ENCODE measurements at regions not wholly inside any gene's neighbourhood (a gene's known extent, or its start where the extent isn't known, plus 50 kb on each side); places are given as distances from the start of the nearest gene placed in this dataset.

DNA sequence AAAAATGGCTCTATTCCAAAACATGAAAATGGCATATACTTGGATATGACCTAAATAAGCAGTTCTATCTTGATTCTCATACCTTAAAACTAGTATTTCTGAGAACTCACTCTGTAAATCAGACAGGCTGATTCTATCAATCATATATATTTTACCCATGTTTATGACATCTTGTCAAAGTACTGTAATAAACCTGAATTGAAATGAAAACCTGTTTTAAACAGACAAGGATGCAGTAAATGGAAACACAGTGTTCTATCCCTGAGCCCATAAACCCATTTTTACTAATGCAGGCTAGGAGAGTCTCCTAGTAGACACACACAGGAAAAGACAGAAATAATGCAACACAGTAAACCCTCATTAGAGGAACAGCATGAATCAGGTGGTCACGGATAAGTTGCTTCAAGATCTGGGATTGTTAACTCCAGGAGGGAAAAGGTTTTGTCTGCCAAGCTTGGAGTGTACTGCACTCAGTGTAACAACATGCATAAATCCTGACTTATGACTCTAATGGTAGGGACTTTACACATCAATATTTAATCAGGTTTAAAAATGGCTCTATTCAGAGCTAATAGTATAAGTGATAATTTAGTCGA lies 93.6 kb upstream of the CPNE8 start:
- TF ChIP-seq, protein P1, sequence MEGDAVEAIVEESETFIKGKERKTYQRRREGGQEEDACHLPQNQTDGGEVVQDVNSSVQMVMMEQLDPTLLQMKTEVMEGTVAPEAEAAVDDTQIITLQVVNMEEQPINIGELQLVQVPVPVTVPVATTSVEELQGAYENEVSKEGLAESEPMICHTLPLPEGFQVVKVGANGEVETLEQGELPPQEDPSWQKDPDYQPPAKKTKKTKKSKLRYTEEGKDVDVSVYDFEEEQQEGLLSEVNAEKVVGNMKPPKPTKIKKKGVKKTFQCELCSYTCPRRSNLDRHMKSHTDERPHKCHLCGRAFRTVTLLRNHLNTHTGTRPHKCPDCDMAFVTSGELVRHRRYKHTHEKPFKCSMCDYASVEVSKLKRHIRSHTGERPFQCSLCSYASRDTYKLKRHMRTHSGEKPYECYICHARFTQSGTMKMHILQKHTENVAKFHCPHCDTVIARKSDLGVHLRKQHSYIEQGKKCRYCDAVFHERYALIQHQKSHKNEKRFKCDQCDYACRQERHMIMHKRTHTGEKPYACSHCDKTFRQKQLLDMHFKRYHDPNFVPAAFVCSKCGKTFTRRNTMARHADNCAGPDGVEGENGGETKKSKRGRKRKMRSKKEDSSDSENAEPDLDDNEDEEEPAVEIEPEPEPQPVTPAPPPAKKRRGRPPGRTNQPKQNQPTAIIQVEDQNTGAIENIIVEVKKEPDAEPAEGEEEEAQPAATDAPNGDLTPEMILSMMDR (IDR thresholded peaks at IDR 0.05) = no peak
- no peak overlapping the region for H3K4me3 ChIP-seq
- no peak for DNase-seq (ENCODE audit: low spot score)
- no peak overlapping the region for H3K27ac ChIP-seq

DNA sequence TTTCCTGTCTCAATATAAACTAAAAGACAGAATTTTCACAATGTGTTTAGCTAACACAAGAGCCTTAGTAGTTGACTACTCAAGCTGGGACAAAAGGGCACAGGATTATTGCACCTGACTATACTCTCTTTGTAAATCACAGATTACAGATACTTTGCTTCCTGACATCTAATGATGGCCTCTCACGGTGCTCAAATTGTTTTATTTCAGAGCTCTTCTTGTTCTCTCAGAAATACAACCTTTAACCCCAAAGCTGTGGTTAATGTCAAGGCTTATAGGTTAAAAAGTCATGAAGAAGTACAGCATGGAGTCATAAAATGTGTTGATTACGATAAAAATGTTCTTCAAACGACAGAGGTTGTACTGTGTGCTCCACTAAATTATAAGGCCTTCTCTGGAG lies 89.9 kb upstream of the CPNE8 start:
- DNase-seq (ENCODE audit: low spot score) = no peak
- H3K27ac ChIP-seq = no peak overlapping the region
- TF ChIP-seq, protein P1 (IDR thresholded peaks at IDR 0.05) = no peak
- no peak overlapping the region for H3K4me3 ChIP-seq

DNA sequence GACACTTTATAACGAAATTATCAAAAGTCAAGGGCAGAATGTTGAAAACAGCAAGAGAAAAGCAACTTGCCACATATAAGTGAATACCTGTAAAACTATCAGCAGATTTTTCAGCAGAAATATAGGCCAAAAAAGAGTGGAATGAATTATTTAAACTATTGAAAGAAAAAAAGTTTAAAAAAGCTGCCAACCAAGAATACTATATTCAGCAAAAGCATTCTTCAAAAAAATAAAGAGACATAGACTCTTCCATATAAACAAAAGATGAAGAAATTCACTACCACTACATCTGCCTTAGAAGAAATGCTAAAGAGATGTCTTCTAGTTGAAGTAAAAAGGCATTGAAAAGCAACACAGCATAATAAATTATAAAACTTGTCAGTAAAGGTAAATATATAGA lies 80.6 kb upstream of the CPNE8 start:
- TF ChIP-seq, protein P1 (IDR thresholded peaks at IDR 0.05) = no peak
- H3K4me3 ChIP-seq = no peak overlapping the region
- no peak for DNase-seq (ENCODE audit: low spot score)

DNA sequence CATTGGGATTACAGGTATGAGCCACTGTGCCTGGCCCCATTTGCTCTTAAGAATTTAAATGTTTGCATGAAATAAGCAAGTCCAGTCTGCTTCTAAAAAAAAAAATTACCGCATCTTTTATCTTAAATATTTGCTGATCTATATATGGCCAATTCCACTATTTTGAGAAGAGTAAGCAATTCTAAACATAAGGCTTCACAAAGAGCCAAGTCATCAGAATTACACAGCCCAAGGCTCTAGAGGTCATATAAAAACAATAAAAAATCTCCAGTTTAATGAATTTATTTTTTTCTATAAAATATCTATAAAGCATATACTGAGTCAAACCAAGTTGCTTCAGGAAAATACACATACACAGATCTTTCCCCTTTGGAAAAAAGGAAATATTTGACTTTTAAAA lies 79.0 kb upstream of the CPNE8 start:
- no peak overlapping the region for H3K4me3 ChIP-seq
- TF ChIP-seq, protein P1 (IDR thresholded peaks at IDR 0.05) = no peak
- no peak overlapping the region for H3K27ac ChIP-seq
- DNase-seq (ENCODE audit: low spot score) = no peak

More for the DNA sequence above, 80.6 kb upstream of the CPNE8 start:
- no peak overlapping the region for H3K27ac ChIP-seq

DNA sequence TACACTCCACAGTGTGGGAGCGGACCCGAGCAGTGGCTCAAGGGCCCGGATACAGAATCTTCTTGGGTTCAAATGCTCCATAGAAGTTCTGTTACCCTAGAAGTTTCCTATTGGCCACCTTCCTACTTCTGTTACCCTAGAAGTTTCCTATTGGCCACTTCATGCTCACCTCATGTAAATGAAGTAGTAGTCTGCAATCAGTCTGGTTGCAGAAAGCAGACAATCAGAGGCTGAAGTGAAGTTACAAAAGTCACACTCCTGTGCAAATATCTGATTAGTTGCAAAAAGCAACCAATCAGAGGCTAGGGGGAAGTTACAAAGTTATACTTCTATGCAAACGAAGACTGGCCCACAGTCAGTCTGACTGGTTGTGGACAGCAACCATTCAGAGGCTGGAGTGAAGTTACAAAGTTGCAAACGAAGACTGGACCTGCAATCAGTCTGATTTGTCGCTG lies 77.8 kb upstream of the CPNE8 start:
- Histone ChIP-seq H3K27ac (no peak overlapping the region), H3K4me3 (no peak overlapping the region)
- no peak for DNase-seq (ENCODE audit: low spot score)
- TF ChIP-seq, protein P1 (IDR thresholded peaks at IDR 0.05) = no peak

DNA sequence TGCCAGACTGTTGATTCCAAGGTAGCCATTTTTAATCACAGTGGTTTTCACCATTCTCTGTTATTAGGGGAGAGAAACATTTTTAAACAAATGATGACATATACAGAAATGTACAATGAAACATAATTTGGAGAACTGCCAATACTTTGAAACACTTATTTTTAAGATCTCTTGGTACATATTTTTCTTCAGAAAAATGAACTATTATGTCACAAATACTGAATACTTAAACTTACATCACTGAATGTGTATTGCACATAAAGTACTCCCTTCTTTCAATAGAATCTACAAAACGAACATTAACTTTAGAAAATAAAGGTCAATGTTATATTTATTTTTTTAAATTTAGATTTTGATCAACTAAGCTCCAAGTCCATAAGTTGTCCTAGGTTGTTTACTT lies 71.7 kb upstream of the CPNE8 start:
- TF ChIP-seq, protein P1 (IDR thresholded peaks at IDR 0.05) = no peak
- H3K27ac ChIP-seq = no peak overlapping the region
- DNase-seq (ENCODE audit: low spot score) = no peak
- no peak overlapping the region for H3K4me3 ChIP-seq

DNA sequence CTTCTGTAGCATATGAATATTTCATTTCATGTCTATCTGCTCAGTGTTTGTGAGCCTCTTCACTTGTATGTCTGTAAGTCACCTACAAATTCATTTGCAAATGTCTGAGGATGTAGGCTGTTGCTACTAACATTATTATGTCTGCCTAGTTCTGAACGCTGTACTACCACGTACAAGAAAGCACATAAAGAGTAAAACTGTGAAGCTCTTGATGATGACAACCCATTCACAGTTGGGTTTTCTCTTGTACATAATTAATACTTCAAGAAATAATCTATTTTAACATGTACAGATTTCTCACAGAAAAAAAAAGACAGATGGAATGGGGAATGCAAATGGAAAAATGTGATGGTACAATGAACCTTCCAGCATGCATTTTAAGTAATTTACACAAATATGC lies 64.3 kb upstream of the CPNE8 start:
- Histone ChIP-seq H3K27ac (no peak overlapping the region), H3K4me3 (no peak overlapping the region)
- DNase-seq (ENCODE audit: low spot score) = no peak
- TF ChIP-seq, protein P1 (IDR thresholded peaks at IDR 0.05) = no peak
